ENCODE measurements at regions not wholly inside any gene's neighbourhood (a gene's known extent, or its start where the extent isn't known, plus 50 kb on each side); places are given as distances from the start of the nearest gene placed in this dataset.

- H3K9me3 Mint-ChIP-seq (ENCODE audit: low read depth): peaks cover 19% of the 10 kb centered on the region
- peaks cover 17% of the 10 kb centered on the region for H3K4me1 Mint-ChIP-seq (ENCODE audit: low read depth)
- DNase-seq (ENCODE audit: low spot score, unreplicated experiment): no peak
- TF ChIP-seq CTCF (IDR thresholded peaks at IDR 0.05; ENCODE audit: unreplicated experiment): peak; percentile 16
- no peak overlapping the region for H3K4me3 Mint-ChIP-seq (ENCODE audit: low read depth)
- H3K27ac Mint-ChIP-seq: peak overlapping the region; percentile 62
- no peaks in the 10 kb centered on the region for H3K27me3 Mint-ChIP-seq
- H3K36me3 Mint-ChIP-seq (ENCODE audit: insufficient read depth): peaks cover 3% of the 10 kb centered on the region
These were observed 169.4 kb downstream of the GLUD2 start for GRCh38 chrX:121216641-121217374.

DNA sequence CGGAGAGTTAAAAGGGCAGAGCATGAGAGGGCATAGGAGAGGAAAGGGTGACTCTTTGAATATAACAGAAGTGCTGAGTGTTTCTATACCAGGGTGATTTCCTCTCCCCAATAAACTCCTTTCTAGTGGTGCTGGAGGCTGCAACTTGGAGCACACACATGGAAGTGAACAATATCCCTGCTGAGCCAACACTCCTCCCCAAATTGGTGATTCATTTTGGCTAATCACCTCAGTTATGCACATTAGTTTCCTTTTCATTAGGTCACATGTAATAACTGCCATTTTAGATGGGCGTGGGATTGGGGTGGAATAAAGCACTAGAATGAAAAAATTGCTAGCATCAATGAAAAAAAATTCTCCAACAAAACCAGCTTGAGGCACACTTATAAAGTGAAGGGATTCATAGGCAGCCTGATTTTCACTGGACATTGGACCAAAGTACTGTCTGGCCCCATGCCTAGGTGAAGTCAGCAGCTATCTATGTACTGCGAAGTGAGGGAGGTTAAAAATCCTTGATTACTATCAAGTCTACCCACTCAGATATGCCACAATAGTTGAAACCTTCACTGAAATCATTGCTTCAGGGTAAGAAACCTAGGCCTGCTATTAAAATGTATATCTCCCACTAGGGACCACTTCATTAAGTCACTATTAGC is 174.0 kb downstream of the GLUD2 start:
- no peaks in the 10 kb centered on the region for H3K27me3 Mint-ChIP-seq
- peaks cover 10% of the 10 kb centered on the region for H3K4me1 Mint-ChIP-seq (ENCODE audit: low read depth)
- DNase-seq (ENCODE audit: low spot score, unreplicated experiment): no peak
- no peaks in the 10 kb centered on the region for H3K36me3 Mint-ChIP-seq (ENCODE audit: insufficient read depth)
- H3K9me3 Mint-ChIP-seq (ENCODE audit: low read depth): peaks cover 30% of the 10 kb centered on the region
- no peak for TF ChIP-seq CTCF (IDR thresholded peaks at IDR 0.05; ENCODE audit: unreplicated experiment)
- H3K27ac Mint-ChIP-seq: no peak overlapping the region
- H3K4me3 Mint-ChIP-seq (ENCODE audit: low read depth): no peak overlapping the region

DNA sequence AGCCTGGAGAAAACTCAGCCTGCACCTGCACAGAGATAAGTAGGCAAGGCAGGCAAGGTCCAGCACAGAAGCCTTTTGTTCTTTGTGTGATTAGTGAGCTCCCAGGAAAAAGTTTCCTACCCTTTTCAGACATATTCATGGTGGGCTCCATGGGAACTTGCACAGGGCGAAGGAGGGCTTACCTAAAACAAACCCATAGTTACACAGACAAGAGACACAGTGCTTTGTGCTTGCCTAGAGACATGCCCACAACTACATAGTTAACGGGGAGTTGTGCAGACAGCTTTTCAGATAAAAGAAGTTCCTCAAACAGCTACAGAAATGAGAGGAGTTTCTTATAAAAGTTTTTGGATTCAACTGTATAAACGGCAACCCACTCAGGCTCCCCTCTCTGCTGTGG is 180.5 kb downstream of the GLUD2 start:
- Mint-ChIP-seq H3K4me3 (ENCODE audit: low read depth) (no peak overlapping the region), H3K9me3 (ENCODE audit: low read depth) (peaks cover 63% of the 10 kb centered on the region), H3K36me3 (ENCODE audit: insufficient read depth) (peaks cover 11% of the 10 kb centered on the region), H3K27ac (peak overlapping the region; percentile 84), H3K4me1 (ENCODE audit: low read depth) (peaks cover 18% of the 10 kb centered on the region), H3K27me3 (no peaks in the 10 kb centered on the region)
- TF ChIP-seq CTCF (IDR thresholded peaks at IDR 0.05; ENCODE audit: unreplicated experiment): no peak
- no peak for DNase-seq (ENCODE audit: low spot score, unreplicated experiment)

- no peak for TF ChIP-seq CTCF (IDR thresholded peaks at IDR 0.05; ENCODE audit: unreplicated experiment)
- Mint-ChIP-seq H3K9me3 (ENCODE audit: low read depth) (peaks cover 54% of the 10 kb centered on the region), H3K4me1 (ENCODE audit: low read depth) (peaks cover 15% of the 10 kb centered on the region), H3K27me3 (no peaks in the 10 kb centered on the region), H3K27ac (peak overlapping the region; percentile 16), H3K36me3 (ENCODE audit: insufficient read depth) (peaks cover 9% of the 10 kb centered on the region), H3K4me3 (ENCODE audit: low read depth) (no peak overlapping the region)
- DNase-seq (ENCODE audit: low spot score, unreplicated experiment): no peak
These were observed 184.4 kb downstream of the GLUD2 start for GRCh38 chrX:121231566-121232358.

- DNase-seq (ENCODE audit: low spot score, unreplicated experiment): no peak
- Mint-ChIP-seq H3K4me1 (ENCODE audit: low read depth) (peaks cover 5% of the 10 kb centered on the region), H3K9me3 (ENCODE audit: low read depth) (peaks cover 32% of the 10 kb centered on the region), H3K4me3 (ENCODE audit: low read depth) (no peak overlapping the region), H3K27ac (no peak overlapping the region), H3K36me3 (ENCODE audit: insufficient read depth) (peaks cover under 1% of the 10 kb centered on the region), H3K27me3 (no peaks in the 10 kb centered on the region)
- no peak for TF ChIP-seq CTCF (IDR thresholded peaks at IDR 0.05; ENCODE audit: unreplicated experiment)
These were observed 188.6 kb downstream of the GLUD2 start for GRCh38 chrX:121236040-121236439.

Data from progenitor cell of endocrine pancreas (in vitro differentiated cells).